ENCODE measurements at regions not wholly inside any gene's neighbourhood (a gene's known extent, or its start where the extent isn't known, plus 50 kb on each side); places are given as distances from the start of the nearest gene placed in this dataset.

- no peaks in the 10 kb centered on the region for H3K4me1 ChIP-seq (ENCODE audit: control insufficient read depth in 4 of 4, insufficient read depth in 4 of 4, low read length in 3 of 4)
- 63% methylated on average over 2 of the region's 2 CpGs for WGBS
- TF ChIP-seq RAD21 (IDR thresholded peaks at IDR 0.05) (no peak), RXRA (IDR thresholded peaks at IDR 0.05) (no peak), FOXA1 (IDR thresholded peaks at IDR 0.05) (no peak), MAX (IDR thresholded peaks at IDR 0.05) (no peak), EGR1 (IDR thresholded peaks at IDR 0.05; ENCODE audit: low read depth in 2 of 2) (no peak), HNF4A (conservative IDR thresholded peaks at IDR 0.05) (no peak), HNF4G (IDR thresholded peaks at IDR 0.05) (no peak), FOXA2 (IDR thresholded peaks at IDR 0.05) (no peak), TAF1 (conservative IDR thresholded peaks at IDR 0.05) (no peak), SP1 (IDR thresholded peaks at IDR 0.05) (no peak), ZBTB33 (IDR thresholded peaks at IDR 0.05) (no peak), GABPA (IDR thresholded peaks at IDR 0.05 in 1 of 2, conservative IDR thresholded peaks at IDR 0.05 in 1 of 2) (no peak), JUND (IDR thresholded peaks at IDR 0.05) (no peak), CTCF (IDR thresholded peaks at IDR 0.05; ENCODE audit: low read depth, low read length, missing input control) (no peak), NR2F2 (IDR thresholded peaks at IDR 0.05) (no peak), YY1 (IDR thresholded peaks at IDR 0.05) (no peak), ATF3 (IDR thresholded peaks at IDR 0.05) (no peak), REST (IDR thresholded peaks at IDR 0.05) (no peak)
- H3K9me3 ChIP-seq (ENCODE audit: control insufficient read depth in 4 of 4, low read length in 3 of 4) = no peaks in the 10 kb centered on the region
- no peak for DNase-seq (ENCODE audit: low spot score)
- no peak overlapping the region for H3K9ac ChIP-seq (ENCODE audit: low read depth in 1 of 2, low read length in 2 of 2)
- no peak overlapping the region for H3K4me3 ChIP-seq (ENCODE audit: low read depth in 1 of 3, low read length in 3 of 3)
- H3K27me3 ChIP-seq (ENCODE audit: control insufficient read depth in 4 of 4, insufficient read depth in 4 of 4, low read length in 3 of 4) = peaks cover 0 to 4% (median 2%) of the 10 kb centered on the region in 4 donors
- no peaks in the 10 kb centered on the region for H3K36me3 ChIP-seq (ENCODE audit: control insufficient read depth in 4 of 4, insufficient read depth in 3 of 4, low read depth in 1 of 4, low read length in 3 of 4)
- no peak overlapping the region for H3K27ac ChIP-seq (ENCODE audit: low read depth in 1 of 2, low read length in 2 of 2)
Measured at GRCh38 chr1:34686531-34686930, 68.3 kb upstream of the GJB5 start.

All from liver (tissue), 8 donors.